C1 segment of cervical spinal cord (tissue), 14 donors: ENCODE measurements at regions not wholly inside any gene's neighbourhood (a gene's known extent, or its start where the extent isn't known, plus 50 kb on each side); places are given as distances from the start of the nearest gene placed in this dataset.
A peak's percentile ranks its signal among the peaks of the same experiment; 100 is the strongest.
"Not testable (repeated sequence)": the region's sequence is repeated elsewhere in the genome, so short reads cannot be mapped to it uniquely, and the experiment has no call there.

Experiments used
- DNase-seq, 14 donors: peaks; one replicate each; lab custom pipeline; 2025; lab: John Stamatoyannopoulos, UW

GRCh38 chr5:125081101-125081500 lies 334.7 kb upstream of the ZNF608 start:
- no peak for DNase-seq

- no peak for DNase-seq
Measured at GRCh38 chr5:125083981-125084380, 337.5 kb upstream of the ZNF608 start.

- DNase-seq: no peak
Measured at GRCh38 chr5:125085797-125086505, 339.5 kb upstream of the ZNF608 start.

GRCh38 chr5:125088522-125089105 lies 342.2 kb upstream of the ZNF608 start:
- DNase-seq: no peak

- DNase-seq: not testable (repeated sequence)
Measured at GRCh38 chr5:125092138-125092537, 345.7 kb upstream of the ZNF608 start.

GRCh38 chr5:125093776-125094175 lies 347.3 kb upstream of the ZNF608 start:
- no peak for DNase-seq

- no peak for DNase-seq
Measured at GRCh38 chr5:125100342-125100741, 353.9 kb upstream of the ZNF608 start.

GRCh38 chr5:125100951-125101350 lies 354.5 kb upstream of the ZNF608 start:
- no peak for DNase-seq

- DNase-seq: no peak
Measured at GRCh38 chr5:125103459-125103858, 357.0 kb upstream of the ZNF608 start.

- DNase-seq: no peak
Measured at GRCh38 chr5:125106271-125106670, 359.8 kb upstream of the ZNF608 start.

- DNase-seq: no peak
Measured at GRCh38 chr5:125106881-125107280, 360.4 kb upstream of the ZNF608 start.

GRCh38 chr5:125109293-125109692 lies 362.9 kb upstream of the ZNF608 start:
- DNase-seq: no peak

GRCh38 chr5:125109816-125110215 lies 363.4 kb upstream of the ZNF608 start:
- DNase-seq: no peak

- DNase-seq: no peak
Measured at GRCh38 chr5:125112196-125112595, 365.8 kb upstream of the ZNF608 start.

GRCh38 chr5:125113328-125113727 lies 366.9 kb upstream of the ZNF608 start:
- DNase-seq: no peak

- DNase-seq: no peak
Measured at GRCh38 chr5:125115195-125115525, 368.7 kb upstream of the ZNF608 start.

- DNase-seq: peak in 1 of 14 donors; percentile 55
Measured at GRCh38 chr5:125117566-125117965, 371.1 kb upstream of the ZNF608 start.

GRCh38 chr5:125120012-125120411 lies 373.6 kb upstream of the ZNF608 start:
- no peak for DNase-seq

GRCh38 chr5:125125031-125125823 lies 378.8 kb upstream of the ZNF608 start:
- DNase-seq: peak in 1 of 14 donors; percentile 6

GRCh38 chr5:125126050-125126449 lies 379.6 kb upstream of the ZNF608 start:
- no peak for DNase-seq

GRCh38 chr5:125129151-125129806 lies 382.8 kb upstream of the ZNF608 start:
- no peak for DNase-seq

- no peak for DNase-seq
Measured at GRCh38 chr5:125130591-125130990, 384.2 kb upstream of the ZNF608 start.
